ENCODE measurements at regions not wholly inside any gene's neighbourhood (a gene's known extent, or its start where the extent isn't known, plus 50 kb on each side); places are given as distances from the start of the nearest gene placed in this dataset.
A peak's percentile ranks its signal among the peaks of the same experiment; 100 is the strongest.

DNA sequence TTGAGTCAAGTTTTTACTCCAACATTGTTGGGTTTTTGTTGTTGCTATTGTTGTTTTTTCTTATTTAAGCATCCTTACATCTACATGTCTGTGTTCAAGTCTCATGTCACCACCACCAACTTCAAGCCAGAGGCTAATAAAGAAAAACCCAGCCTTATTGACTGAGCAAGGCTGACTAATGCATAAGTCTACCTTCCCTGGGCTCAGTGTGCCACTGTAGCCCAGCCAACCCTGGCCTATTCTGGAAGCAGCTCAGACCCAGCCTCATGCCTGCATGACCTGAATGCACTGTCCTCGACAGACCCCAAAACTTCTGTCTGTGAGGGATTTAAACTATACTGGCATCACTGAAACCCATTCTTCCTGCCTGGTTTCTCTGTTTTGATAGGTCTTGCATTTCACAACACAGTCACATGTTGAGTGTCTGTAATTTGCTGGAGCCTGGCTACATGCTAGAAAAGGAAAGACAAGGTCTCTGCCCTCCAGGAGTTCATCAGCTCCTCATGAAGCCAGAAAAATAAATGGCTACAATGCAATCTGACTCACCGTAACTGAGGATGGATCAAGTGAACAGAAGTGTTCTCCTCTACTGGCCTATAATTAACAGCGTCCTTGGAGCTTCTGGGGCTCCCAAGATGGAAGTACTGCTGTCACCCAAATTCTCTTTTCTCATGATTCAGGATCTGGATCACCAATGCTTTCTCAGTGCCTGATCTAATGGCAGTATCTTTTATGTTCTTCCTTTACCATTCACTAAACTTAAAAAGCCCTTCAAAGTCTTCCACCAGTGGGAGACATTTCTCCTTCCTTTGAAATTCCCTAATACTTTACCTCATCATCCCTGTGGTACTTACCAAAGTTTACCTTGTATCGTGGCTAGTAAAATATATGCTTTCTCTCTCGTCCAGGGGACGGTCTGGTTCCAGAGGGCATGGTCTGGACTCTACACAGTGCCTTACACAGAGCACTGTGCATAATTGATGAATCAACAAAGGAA is 103.9 kb upstream of the IFNE start:
- H3K9me3 Mint-ChIP-seq, result no peaks in the 10 kb centered on the region
- CTCF ChIA-PET, result interaction anchor here (1.1 kb wide), 1 partner anchor 203 kb away, joined by 3 read pairs; no protein-coding TSS in a partner anchor
- no peak overlapping the region for H3K4me3 Mint-ChIP-seq

DNA sequence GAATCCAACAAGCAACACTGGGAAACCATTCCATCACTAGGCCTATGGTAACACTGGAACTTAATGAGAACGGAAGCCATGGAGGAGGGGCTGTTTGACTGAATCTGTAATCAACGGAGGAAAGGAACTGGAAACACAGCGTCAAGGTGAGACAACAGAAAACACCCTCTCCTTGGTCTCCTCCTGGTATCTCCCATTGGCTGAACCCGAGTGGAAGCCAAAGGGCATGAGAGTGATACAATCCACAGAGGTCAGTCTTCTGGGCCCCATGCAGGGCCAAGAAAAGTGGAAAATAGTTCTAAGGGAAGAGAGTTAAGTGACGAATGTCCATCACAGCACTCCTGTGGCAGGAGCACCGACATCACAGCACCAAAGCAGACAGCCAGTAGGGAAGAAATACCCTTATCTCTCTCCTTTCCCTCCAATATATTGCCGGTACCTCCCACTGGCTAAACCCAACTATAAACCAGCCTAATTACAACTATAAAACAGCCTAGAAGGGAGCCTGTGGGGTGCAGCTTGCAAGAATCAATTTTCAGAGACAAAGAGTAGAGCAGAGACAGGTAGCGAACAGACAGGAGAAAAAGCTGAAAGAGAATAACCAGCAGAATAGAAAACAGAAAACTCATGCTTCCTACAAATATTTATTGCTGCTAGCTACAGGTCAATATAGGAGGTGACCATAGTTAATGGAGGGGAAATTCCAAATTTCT is 107.4 kb upstream of the IFNE start:
- Mint-ChIP-seq H3K9me3 (no peaks in the 10 kb centered on the region), H3K4me1 (ENCODE audit: low read depth) (peaks cover 16% of the 10 kb centered on the region), H3K4me3 (no peak overlapping the region), H3K36me3 (ENCODE audit: low read depth) (no peaks in the 10 kb centered on the region), H3K27ac (no peak overlapping the region), H3K27me3 (ENCODE audit: low read depth) (no peaks in the 10 kb centered on the region)
- CTCF ChIA-PET, result interaction anchor here (0.9 kb wide), 1 partner anchor 119 kb away, joined by 3 read pairs; no protein-coding TSS in a partner anchor
- DNase-seq, result no peak
- intact Hi-C loops (cut with micrococcal nuclease), result loop anchor here (2.0 kb wide), 1 partner anchor 31 kb away; no protein-coding TSS in a partner anchor

More for the DNA sequence above, 103.9 kb upstream of the IFNE start:
- intact Hi-C loops (cut with micrococcal nuclease), result no loop called here
- DNase-seq, result no peak
- Mint-ChIP-seq H3K4me1 (ENCODE audit: low read depth) (peaks cover 9% of the 10 kb centered on the region), H3K36me3 (ENCODE audit: low read depth) (no peaks in the 10 kb centered on the region), H3K27me3 (ENCODE audit: low read depth) (no peaks in the 10 kb centered on the region), H3K27ac (no peak overlapping the region)

DNA sequence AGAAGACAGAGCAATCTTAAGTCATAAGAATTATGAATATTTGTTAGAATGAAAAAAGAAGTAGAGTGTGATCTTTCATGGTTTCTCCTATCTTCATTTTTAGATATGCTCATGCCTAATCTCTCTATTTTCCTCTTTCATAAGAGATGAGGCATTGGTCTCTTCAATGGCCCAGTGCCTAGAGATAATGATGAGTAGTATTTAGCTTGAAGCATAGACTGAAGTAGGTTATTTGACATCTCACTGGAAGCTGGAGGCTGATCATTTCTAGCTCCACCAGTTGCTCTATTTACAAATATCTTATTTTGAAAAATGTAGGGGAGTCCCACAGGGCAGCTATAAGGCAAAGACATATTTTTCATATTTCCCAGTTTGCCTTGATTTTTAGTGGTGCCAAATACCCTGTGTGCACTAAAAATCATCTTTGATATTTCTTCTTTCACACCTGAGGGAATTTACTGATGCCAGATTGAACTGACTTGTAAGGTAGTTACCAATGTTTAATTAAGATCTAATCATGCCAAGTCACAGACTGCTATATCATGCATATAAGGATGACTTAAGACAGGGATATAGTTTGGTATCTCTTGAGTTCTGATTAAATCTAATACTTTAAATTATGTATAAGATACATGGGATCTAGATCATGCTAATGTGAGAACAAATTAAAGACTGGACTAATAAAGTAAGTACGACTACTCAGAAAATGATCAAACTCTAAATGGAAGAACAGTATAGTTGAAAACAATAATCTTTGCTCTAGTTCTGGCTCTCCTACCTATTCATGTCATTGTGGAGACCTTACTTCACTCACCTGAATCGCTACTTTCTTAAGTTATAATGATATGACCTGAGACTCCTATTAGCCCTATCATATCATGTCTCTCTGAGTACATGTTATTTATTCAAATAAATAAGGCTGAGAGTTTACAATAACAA is 108.2 kb upstream of the IFNE start:
- no peak overlapping the region for H3K4me3 Mint-ChIP-seq
- intact Hi-C loops (cut with micrococcal nuclease), result loop anchor here (2.0 kb wide), 1 partner anchor 32 kb away; no protein-coding TSS in a partner anchor
- CTCF ChIA-PET, result interaction anchor here (0.9 kb wide), 1 partner anchor 118 kb away, joined by 3 read pairs; no protein-coding TSS in a partner anchor

DNA sequence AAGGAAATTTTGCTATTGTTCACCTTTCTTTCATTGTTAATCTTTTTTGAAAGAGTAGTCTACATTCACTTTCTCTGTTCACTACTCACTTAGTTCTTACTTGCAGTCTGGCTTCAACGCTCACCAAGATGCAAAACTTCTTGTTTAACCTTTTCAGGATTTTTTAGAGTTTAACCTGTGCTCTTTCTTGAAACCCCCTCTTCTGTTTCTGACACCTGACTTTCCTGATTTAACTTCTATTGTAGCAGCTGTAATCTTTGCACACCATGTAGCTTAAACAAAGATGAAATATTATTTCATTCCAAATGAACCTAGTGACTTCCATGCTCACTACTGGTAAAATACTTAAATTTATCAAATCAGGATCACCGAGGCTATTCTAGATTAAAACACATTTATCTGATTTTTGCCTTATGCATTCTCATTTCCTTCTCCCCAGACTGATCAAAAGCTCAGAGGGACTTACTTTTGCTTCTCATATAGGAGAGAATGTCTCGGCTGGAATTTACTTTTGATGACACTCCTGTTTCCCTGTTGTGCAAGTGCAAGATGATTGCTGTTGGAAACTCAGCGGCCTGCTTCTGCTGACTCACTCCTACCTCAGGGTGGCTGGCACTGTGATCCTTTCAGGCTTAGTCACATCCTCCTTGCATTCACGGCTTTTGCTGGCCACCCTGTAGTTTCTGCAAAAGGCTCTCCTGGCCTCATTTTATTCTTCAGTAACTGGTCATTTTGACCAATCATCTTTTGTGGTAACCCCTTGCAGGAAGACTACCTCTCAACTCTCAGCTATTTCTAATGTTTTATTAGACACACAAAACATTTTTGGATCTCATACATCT is 109.3 kb upstream of the IFNE start:
- H3K27ac Mint-ChIP-seq, result no peak overlapping the region
- H3K4me1 Mint-ChIP-seq (ENCODE audit: low read depth), result peaks cover 16% of the 10 kb centered on the region
- DNase-seq, result peak; percentile 79
- H3K36me3 Mint-ChIP-seq (ENCODE audit: low read depth), result no peaks in the 10 kb centered on the region
- H3K4me3 Mint-ChIP-seq, result no peak overlapping the region
- H3K9me3 Mint-ChIP-seq, result no peaks in the 10 kb centered on the region
- no peaks in the 10 kb centered on the region for H3K27me3 Mint-ChIP-seq (ENCODE audit: low read depth)
- CTCF ChIA-PET, result no interaction called here
- intact Hi-C loops (cut with micrococcal nuclease), result loop anchor here (1.0 to 2.0 kb wide), 2 partner anchors 15 to 33 kb away; no protein-coding TSS in a partner anchor

More for the DNA sequence above, 108.2 kb upstream of the IFNE start:
- peaks cover 16% of the 10 kb centered on the region for H3K4me1 Mint-ChIP-seq (ENCODE audit: low read depth)
- DNase-seq, result no peak
- H3K27me3 Mint-ChIP-seq (ENCODE audit: low read depth), result no peaks in the 10 kb centered on the region
- H3K9me3 Mint-ChIP-seq, result no peaks in the 10 kb centered on the region
- H3K36me3 Mint-ChIP-seq (ENCODE audit: low read depth), result no peaks in the 10 kb centered on the region
- H3K27ac Mint-ChIP-seq, result no peak overlapping the region

DNA sequence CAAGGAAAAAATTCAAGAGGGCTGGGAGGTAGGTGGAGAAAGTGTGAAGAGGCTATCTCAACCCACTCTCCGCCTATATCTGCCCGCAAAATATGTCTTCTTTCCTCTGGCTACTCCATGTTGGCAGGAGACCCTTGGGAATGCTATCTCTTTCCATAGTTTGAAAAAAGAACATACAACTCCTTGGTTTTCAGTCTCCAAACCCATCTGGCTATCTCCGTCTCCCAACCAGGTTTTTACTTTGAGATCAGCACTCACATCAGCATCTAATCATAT is 109.9 kb upstream of the IFNE start:
- no peaks in the 10 kb centered on the region for H3K27me3 Mint-ChIP-seq (ENCODE audit: low read depth)
- CTCF ChIA-PET, result no interaction called here

DNA sequence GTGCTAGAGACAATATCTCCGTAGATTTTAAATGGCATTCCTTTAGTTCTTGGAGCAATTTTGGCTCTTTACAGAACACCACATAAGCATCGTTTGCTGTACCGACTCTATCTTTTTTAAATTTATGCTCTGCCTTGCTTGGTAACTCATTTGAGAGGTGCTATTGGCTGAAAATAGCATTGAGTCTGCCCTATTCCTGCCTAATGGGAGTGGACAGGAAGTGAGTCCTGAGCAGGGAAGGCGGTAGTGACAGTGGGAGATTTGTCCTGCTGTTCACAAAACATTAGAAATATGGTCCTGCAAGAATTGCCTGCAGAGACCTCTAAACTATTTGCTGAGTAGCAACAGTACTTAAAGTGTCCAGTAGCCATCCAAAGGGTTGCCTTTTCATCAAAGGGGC is 115.2 kb upstream of the IFNE start:
- no peaks in the 10 kb centered on the region for H3K27me3 Mint-ChIP-seq (ENCODE audit: low read depth)
- H3K27ac Mint-ChIP-seq, result no peak overlapping the region
- no peak for DNase-seq
- H3K4me3 Mint-ChIP-seq, result no peak overlapping the region
- CTCF ChIA-PET, result interaction anchor here (0.6 kb wide), 1 partner anchor 13 kb away, joined by 3 read pairs; no protein-coding TSS in a partner anchor
- intact Hi-C loops (cut with micrococcal nuclease), result no loop called here
- peaks cover 4% of the 10 kb centered on the region for H3K4me1 Mint-ChIP-seq (ENCODE audit: low read depth)
- H3K36me3 Mint-ChIP-seq (ENCODE audit: low read depth), result no peaks in the 10 kb centered on the region
- no peaks in the 10 kb centered on the region for H3K9me3 Mint-ChIP-seq

More for the DNA sequence above, 109.9 kb upstream of the IFNE start:
- no peak overlapping the region for H3K27ac Mint-ChIP-seq
- H3K4me1 Mint-ChIP-seq (ENCODE audit: low read depth), result peaks cover 16% of the 10 kb centered on the region
- DNase-seq, result no peak
- H3K4me3 Mint-ChIP-seq, result no peak overlapping the region
- intact Hi-C loops (cut with micrococcal nuclease), result no loop called here
- H3K36me3 Mint-ChIP-seq (ENCODE audit: low read depth), result no peaks in the 10 kb centered on the region
- H3K9me3 Mint-ChIP-seq, result no peaks in the 10 kb centered on the region

DNA sequence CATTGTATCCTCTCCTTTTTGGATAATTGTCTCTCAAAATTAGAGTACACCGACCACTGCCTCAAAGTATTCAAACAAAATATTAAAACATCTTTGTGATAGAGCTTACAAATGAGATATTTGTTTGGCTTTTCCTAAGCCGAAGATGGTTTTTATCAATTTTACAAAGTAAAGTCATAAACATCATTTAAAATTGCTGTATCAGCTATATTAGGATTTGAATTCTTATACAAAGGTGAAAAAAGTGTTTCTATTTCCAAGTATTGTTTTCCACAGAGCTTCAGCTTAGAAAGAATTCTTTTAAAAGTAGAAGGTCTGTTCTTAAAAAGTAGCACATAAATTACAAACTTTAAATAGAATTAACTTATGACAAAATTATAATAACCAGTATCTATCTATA is 116.6 kb upstream of the IFNE start:
- intact Hi-C loops (cut with micrococcal nuclease), result no loop called here
- H3K9me3 Mint-ChIP-seq, result no peaks in the 10 kb centered on the region
- CTCF ChIA-PET, result no interaction called here

DNA sequence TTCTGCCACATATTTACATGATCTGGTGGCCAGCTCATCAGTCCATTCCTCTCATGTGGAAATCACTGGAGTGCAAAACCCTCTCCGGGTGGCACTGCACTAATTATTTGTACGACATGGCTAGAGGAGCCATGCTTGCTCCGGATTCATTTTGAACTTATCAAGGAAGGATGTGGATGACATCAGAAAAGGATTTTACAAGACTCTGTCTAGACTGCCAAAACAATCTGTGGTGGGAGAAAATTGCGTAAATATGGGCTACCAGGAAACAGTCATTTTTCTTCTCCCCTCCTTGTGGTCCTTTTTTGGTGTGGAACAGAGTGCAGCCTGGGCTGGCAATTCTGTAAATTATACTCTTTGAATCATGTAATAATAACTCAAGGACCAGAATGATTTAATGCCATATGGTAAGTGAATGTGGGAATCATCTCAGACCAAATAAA is 123.4 kb upstream of the IFNE start:
- H3K9me3 Mint-ChIP-seq, result no peaks in the 10 kb centered on the region
- DNase-seq, result no peak
- no peaks in the 10 kb centered on the region for H3K27me3 Mint-ChIP-seq (ENCODE audit: low read depth)
- intact Hi-C loops (cut with micrococcal nuclease), result no loop called here
- no peak overlapping the region for H3K4me3 Mint-ChIP-seq
- CTCF ChIA-PET, result interaction anchor here (0.7 to 1.5 kb wide), 2 partner anchors 101 to 185 kb away, joined by 3 to 4 read pairs; no protein-coding TSS in a partner anchor
- no peak overlapping the region for H3K27ac Mint-ChIP-seq
- peaks cover 24% of the 10 kb centered on the region for H3K4me1 Mint-ChIP-seq (ENCODE audit: low read depth)
- H3K36me3 Mint-ChIP-seq (ENCODE audit: low read depth), result no peaks in the 10 kb centered on the region

More for the DNA sequence above, 116.6 kb upstream of the IFNE start:
- H3K27me3 Mint-ChIP-seq (ENCODE audit: low read depth), result no peaks in the 10 kb centered on the region
- no peak overlapping the region for H3K4me3 Mint-ChIP-seq
- no peak for DNase-seq
- H3K36me3 Mint-ChIP-seq (ENCODE audit: low read depth), result no peaks in the 10 kb centered on the region
- no peaks in the 10 kb centered on the region for H3K4me1 Mint-ChIP-seq (ENCODE audit: low read depth)
- no peak overlapping the region for H3K27ac Mint-ChIP-seq

DNA sequence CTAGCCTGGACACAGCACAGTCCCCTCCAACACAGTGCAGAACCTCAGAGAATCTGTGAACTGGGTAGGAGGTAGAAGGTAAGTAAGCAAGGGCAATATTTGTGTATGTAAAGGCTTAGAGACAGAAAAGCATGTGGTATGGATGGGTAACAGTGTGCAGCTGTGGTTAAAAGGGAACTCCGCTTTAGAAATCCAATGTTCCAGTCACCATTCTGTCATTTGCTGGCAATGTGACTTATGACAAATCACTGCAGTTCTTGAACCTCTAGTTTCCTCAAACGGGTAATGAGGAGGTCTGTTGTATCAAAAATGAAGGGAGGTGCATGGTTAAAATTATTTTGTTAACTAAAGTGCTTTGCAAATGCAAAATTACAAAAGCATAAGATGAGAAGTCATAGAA is 125.5 kb upstream of the IFNE start:
- Mint-ChIP-seq H3K27me3 (ENCODE audit: low read depth) (no peaks in the 10 kb centered on the region), H3K36me3 (ENCODE audit: low read depth) (no peaks in the 10 kb centered on the region), H3K27ac (no peak overlapping the region), H3K9me3 (no peaks in the 10 kb centered on the region), H3K4me3 (no peak overlapping the region), H3K4me1 (ENCODE audit: low read depth) (peaks cover 41% of the 10 kb centered on the region)
- intact Hi-C loops (cut with micrococcal nuclease), result no loop called here
- no peak for DNase-seq
- CTCF ChIA-PET, result no interaction called here

DNA sequence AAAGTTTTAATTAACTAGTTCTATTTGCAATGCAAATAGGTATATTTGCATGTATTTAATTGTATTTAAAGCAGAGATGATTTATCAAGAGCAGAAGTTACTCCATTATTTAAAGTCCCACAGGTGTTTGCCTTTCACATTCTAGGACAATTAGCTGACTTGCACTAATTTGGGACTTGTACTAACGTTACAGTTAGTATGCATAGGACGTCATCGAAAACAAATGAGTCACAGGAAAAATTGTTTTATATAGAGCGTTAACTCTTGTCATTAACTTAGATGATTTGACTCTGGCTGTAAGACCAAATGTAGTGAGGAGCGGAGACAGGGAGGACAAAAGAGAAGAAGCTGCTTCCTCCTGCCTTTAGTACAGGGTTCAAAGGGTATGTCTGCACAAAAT is 126.1 kb upstream of the IFNE start:
- Mint-ChIP-seq H3K4me1 (ENCODE audit: low read depth) (peaks cover 45% of the 10 kb centered on the region), H3K27ac (no peak overlapping the region), H3K9me3 (no peaks in the 10 kb centered on the region), H3K4me3 (no peak overlapping the region), H3K27me3 (ENCODE audit: low read depth) (no peaks in the 10 kb centered on the region), H3K36me3 (ENCODE audit: low read depth) (no peaks in the 10 kb centered on the region)
- CTCF ChIA-PET, result no interaction called here
- intact Hi-C loops (cut with micrococcal nuclease), result no loop called here
- no peak for DNase-seq

DNA sequence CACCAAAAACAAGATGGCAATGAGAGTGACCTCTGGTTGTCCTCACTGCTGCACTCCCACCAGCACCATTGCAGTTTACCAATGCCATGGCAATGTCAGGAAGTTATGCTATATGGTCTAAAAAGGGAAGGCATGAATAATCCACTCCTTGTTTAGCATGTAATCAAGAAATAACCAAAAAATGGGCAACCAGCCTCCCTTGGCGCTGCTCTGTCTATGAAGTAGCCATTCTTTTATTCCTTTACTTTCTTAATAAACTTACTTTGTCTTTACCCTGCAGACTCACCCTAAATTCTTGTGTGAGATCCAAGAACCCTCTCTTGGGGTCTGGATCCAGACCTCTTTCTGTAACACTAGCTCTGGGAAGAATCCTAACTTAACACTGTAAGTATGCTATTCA is 127.4 kb upstream of the IFNE start:
- CTCF ChIA-PET, result no interaction called here
- intact Hi-C loops (cut with micrococcal nuclease), result no loop called here
- no peaks in the 10 kb centered on the region for H3K27me3 Mint-ChIP-seq (ENCODE audit: low read depth)

More for the DNA sequence above, 127.4 kb upstream of the IFNE start:
- Mint-ChIP-seq H3K9me3 (no peaks in the 10 kb centered on the region), H3K27ac (no peak overlapping the region), H3K4me1 (ENCODE audit: low read depth) (peaks cover 56% of the 10 kb centered on the region), H3K36me3 (ENCODE audit: low read depth) (no peaks in the 10 kb centered on the region), H3K4me3 (no peak overlapping the region)
- DNase-seq, result no peak
